ENCODE measurements at regions not wholly inside any gene's neighbourhood (a gene's known extent, or its start where the extent isn't known, plus 50 kb on each side); places are given as distances from the start of the nearest gene placed in this dataset.

DNA sequence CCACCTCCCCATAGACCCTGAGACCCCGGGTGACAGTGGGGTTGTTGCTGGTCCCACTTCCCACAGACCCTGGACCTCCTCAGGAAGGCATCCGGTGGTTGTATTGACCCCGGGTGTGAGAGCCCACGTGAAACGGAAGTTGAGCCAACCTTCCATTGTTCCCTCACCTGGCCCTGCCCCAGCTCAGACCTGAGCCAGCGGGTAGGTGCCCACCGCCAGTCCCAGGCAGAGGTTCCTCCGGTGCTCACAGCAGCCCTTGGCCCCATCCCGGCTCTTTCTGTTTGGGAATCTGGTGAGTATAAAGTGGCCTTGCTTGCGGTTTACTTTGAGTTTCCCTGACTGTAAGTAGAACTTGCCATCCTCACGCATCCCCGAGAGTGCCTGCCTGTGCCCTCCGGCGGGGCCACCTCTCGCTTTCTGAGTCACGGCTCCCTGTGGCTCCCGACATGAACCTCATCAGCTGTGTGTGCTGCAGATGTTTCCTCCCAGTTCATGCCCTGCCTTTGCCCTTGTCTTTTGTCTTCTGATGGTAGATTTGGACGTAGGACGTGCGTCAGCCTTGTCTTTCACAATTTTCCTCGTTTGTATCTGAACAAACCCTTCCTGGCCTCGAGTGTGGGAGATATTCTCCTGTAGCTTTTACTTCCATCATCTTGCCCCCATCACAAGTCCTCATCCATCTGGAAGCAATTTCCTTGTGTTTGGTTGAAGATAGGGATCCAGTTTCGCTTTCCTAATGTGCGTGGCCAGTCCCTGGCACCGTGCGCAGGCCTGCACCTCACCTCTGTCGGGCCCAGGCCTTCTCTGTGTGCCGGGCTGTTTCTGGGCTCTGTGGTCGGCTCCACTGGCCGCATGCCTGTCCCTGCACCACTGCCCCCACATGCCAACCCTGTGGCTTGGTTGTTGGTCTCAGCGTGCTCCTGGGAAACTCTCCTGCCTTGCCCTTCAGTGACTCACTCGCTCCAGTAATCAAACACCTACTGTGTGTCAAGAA is 76.0 kb downstream of the METRNL start (continued):
- no peak for TF ChIP-seq CTCF (IDR thresholded peaks at IDR 0.05; ENCODE audit: control extremely low read depth in 1 of 3, insufficient read depth in 1 of 3, low read depth in 1 of 3, low read length in 3 of 3)
